ENCODE measurements at regions not wholly inside any gene's neighbourhood (a gene's known extent, or its start where the extent isn't known, plus 50 kb on each side); places are given as distances from the start of the nearest gene placed in this dataset.

DNA sequence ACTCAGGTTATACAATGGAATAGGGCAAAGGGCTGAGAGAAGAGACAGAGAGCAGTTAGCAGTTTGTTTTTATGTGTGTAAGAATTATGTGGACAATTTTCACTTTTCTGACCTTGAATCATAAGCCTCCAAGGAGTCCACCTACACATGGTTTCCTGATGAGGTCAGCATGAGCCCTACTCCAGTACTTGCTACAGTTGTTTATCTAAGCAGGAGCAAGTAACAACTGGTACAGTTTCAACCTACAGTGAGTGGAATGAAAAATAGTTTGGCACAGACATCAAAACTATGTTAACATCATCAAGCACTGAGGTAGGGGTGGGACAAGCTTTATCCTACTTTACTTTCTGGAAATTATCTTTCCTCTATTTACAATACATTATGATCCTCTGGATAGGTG is 426.7 kb upstream of the ID4 start:
- Histone ChIP-seq H4K20me1 (ENCODE audit: control insufficient read depth, insufficient read depth) (no peaks in the 10 kb centered on the region), H3K4me2 (ENCODE audit: control insufficient read depth, insufficient read depth) (no peak overlapping the region), H3K9ac (ENCODE audit: control insufficient read depth, insufficient read depth, low read length) (no peak overlapping the region), H3K9me3 (replicated peaks; ENCODE audit: control insufficient read depth, insufficient read depth, low read length) (no peaks in the 10 kb centered on the region; the same call in 2 of the 3 replicates), H3K36me3 (ENCODE audit: control insufficient read depth in 2 of 2, insufficient read depth in 2 of 2, low read length in 1 of 2) (no peaks in the 10 kb centered on the region), H3K4me3 (no peak overlapping the region), H3K27me3 (replicated peaks in 1 of 2; ENCODE audit: control insufficient read depth in 2 of 2, insufficient read depth in 2 of 2, low read length in 1 of 2) (no peaks in the 10 kb centered on the region), H3K27ac (ENCODE audit: control insufficient read depth, insufficient read depth) (no peak overlapping the region), H3K79me2 (ENCODE audit: control insufficient read depth, insufficient read depth, low read length) (no peaks in the 10 kb centered on the region), H3K4me1 (ENCODE audit: control insufficient read depth, insufficient read depth, low read length) (no peaks in the 10 kb centered on the region), H2AFZ (ENCODE audit: control insufficient read depth, low read depth, low read length) (no peak overlapping the region)
- ChIA-PET POLR2A (no interaction called here), CTCF (no interaction called here), SMC1A (ENCODE audit: uncharacterized antibody, unreplicated experiment) (no interaction called here), RAD21 (ENCODE audit: unreplicated experiment) (no interaction called here)
- DNase-seq (ENCODE audit: low read depth, low spot score): no peak
- no peak for ATAC-seq
- in situ Hi-C loops (cut with MboI) (no loop called here), intact Hi-C loops (cut with micrococcal nuclease; ENCODE audit: unreplicated experiment) (no loop called here)
- BruUV-seq (replicated peaks): no TSS peak
- FAIRE-seq: no peak
- TF ChIP-seq BCL11A (IDR thresholded peaks at IDR 0.05; ENCODE audit: low read depth, low read length) (no peak), MYC (IDR thresholded peaks at IDR 0.05; ENCODE audit: insufficient read depth, insufficient read length, insufficient replicate concordance, low read length, severe bottlenecking) (no peak), EZH2 (IDR thresholded peaks at IDR 0.05; ENCODE audit: borderline replicate concordance, control insufficient read depth, low read depth, low read length) (no peak), NR2F1 (conservative IDR thresholded peaks at IDR 0.05) (no peak), IKZF2 (IDR thresholded peaks at IDR 0.05) (no peak), ATF2 (IDR thresholded peaks at IDR 0.05; ENCODE audit: low read length) (no peak), CBFB (IDR thresholded peaks at IDR 0.05; ENCODE audit: low read depth) (no peak), SKIL (IDR thresholded peaks at IDR 0.05; ENCODE audit: low read depth, poor library complexity, severe bottlenecking) (no peak), BCLAF1 (IDR thresholded peaks at IDR 0.05) (no peak)
- TF ChIP-seq, protein P1, sequence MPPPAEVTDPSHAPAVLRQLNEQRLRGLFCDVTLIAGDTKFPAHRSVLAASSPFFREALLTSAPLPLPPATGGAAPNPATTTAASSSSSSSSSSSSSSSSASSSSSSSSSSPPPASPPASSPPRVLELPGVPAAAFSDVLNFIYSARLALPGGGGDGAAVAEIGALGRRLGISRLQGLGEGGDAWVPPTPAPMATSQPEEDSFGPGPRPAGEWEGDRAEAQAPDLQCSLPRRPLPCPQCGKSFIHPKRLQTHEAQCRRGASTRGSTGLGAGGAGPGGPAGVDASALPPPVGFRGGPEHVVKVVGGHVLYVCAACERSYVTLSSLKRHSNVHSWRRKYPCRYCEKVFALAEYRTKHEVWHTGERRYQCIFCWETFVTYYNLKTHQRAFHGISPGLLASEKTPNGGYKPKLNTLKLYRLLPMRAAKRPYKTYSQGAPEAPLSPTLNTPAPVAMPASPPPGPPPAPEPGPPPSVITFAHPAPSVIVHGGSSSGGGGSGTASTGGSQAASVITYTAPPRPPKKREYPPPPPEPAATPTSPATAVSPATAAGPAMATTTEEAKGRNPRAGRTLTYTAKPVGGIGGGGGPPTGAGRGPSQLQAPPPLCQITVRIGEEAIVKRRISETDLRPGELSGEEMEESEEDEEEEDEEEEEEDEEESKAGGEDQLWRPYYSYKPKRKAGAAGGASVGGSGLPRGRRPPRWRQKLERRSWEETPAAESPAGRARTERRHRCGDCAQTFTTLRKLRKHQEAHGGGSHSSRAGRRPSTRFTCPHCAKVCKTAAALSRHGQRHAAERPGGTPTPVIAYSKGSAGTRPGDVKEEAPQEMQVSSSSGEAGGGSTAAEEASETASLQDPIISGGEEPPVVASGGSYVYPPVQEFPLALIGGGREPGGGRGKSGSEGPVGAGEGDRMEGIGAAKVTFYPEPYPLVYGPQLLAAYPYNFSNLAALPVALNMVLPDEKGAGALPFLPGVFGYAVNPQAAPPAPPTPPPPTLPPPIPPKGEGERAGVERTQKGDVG (CRISPR knock-in tag; IDR thresholded peaks at IDR 0.05): no peak
- TF ChIP-seq, protein P2, sequence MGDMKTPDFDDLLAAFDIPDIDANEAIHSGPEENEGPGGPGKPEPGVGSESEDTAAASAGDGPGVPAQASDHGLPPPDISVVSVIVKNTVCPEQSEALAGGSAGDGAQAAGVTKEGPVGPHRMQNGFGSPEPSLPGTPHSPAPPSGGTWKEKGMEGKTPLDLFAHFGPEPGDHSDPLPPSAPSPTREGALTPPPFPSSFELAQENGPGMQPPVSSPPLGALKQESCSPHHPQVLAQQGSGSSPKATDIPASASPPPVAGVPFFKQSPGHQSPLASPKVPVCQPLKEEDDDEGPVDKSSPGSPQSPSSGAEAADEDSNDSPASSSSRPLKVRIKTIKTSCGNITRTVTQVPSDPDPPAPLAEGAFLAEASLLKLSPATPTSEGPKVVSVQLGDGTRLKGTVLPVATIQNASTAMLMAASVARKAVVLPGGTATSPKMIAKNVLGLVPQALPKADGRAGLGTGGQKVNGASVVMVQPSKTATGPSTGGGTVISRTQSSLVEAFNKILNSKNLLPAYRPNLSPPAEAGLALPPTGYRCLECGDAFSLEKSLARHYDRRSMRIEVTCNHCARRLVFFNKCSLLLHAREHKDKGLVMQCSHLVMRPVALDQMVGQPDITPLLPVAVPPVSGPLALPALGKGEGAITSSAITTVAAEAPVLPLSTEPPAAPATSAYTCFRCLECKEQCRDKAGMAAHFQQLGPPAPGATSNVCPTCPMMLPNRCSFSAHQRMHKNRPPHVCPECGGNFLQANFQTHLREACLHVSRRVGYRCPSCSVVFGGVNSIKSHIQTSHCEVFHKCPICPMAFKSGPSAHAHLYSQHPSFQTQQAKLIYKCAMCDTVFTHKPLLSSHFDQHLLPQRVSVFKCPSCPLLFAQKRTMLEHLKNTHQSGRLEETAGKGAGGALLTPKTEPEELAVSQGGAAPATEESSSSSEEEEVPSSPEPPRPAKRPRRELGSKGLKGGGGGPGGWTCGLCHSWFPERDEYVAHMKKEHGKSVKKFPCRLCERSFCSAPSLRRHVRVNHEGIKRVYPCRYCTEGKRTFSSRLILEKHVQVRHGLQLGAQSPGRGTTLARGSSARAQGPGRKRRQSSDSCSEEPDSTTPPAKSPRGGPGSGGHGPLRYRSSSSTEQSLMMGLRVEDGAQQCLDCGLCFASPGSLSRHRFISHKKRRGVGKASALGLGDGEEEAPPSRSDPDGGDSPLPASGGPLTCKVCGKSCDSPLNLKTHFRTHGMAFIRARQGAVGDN (IDR thresholded peaks at IDR 0.05): no peak

Measured in GM12878 (cell line).